ENCODE measurements at regions not wholly inside any gene's neighbourhood (a gene's known extent, or its start where the extent isn't known, plus 50 kb on each side); places are given as distances from the start of the nearest gene placed in this dataset.

DNA sequence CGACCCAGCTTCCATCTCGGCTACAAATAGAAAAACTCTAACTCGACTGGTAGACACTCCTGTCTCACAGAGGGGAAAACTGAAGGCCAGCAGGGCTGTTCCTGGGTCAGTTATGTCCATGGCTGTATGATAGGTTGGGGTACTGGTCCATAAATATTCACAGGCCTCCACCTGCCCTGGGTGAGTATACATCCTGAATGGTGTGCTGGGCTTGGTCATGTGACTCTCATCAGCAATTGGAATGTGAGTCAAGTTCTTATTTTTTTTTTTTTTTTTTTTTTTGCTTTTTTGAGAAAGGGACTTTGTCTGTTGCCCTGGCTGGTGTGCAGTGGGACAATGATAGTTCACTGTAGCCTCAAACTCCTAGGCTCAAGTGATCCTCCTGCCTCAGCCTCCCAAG, 58.3 kb upstream of the NEK6 start:
- Histone ChIP-seq H3K4me1 (ENCODE audit: low read depth) (no peaks in the 10 kb centered on the region), H3K9me3 (no peaks in the 10 kb centered on the region), H3K4me3 (no peak overlapping the region), H3K36me3 (ENCODE audit: low read depth) (no peaks in the 10 kb centered on the region)
- TF ChIP-seq, protein P1, sequence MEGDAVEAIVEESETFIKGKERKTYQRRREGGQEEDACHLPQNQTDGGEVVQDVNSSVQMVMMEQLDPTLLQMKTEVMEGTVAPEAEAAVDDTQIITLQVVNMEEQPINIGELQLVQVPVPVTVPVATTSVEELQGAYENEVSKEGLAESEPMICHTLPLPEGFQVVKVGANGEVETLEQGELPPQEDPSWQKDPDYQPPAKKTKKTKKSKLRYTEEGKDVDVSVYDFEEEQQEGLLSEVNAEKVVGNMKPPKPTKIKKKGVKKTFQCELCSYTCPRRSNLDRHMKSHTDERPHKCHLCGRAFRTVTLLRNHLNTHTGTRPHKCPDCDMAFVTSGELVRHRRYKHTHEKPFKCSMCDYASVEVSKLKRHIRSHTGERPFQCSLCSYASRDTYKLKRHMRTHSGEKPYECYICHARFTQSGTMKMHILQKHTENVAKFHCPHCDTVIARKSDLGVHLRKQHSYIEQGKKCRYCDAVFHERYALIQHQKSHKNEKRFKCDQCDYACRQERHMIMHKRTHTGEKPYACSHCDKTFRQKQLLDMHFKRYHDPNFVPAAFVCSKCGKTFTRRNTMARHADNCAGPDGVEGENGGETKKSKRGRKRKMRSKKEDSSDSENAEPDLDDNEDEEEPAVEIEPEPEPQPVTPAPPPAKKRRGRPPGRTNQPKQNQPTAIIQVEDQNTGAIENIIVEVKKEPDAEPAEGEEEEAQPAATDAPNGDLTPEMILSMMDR (IDR thresholded peaks at IDR 0.05) = no peak
- ATAC-seq = no peak
- no peak for DNase-seq
- intact Hi-C loops (cut with DNase I, micrococcal nuclease) = no loop called here

- peak; percentile 85 for ATAC-seq
- peak; percentile 50 to 82 (median 53) for DNase-seq
- Histone ChIP-seq H3K4me1 (ENCODE audit: low read depth) (no peaks in the 10 kb centered on the region), H3K36me3 (ENCODE audit: low read depth) (no peaks in the 10 kb centered on the region), H3K4me3 (no peak overlapping the region), H3K9me3 (no peaks in the 10 kb centered on the region)
- TF ChIP-seq, protein P1 (IDR thresholded peaks at IDR 0.05) = no peak
- intact Hi-C loops (cut with DNase I, micrococcal nuclease) = no loop called here
These were observed 55.2 kb upstream of the NEK6 start for GRCh38 chr9:124202447-124202971.

DNA sequence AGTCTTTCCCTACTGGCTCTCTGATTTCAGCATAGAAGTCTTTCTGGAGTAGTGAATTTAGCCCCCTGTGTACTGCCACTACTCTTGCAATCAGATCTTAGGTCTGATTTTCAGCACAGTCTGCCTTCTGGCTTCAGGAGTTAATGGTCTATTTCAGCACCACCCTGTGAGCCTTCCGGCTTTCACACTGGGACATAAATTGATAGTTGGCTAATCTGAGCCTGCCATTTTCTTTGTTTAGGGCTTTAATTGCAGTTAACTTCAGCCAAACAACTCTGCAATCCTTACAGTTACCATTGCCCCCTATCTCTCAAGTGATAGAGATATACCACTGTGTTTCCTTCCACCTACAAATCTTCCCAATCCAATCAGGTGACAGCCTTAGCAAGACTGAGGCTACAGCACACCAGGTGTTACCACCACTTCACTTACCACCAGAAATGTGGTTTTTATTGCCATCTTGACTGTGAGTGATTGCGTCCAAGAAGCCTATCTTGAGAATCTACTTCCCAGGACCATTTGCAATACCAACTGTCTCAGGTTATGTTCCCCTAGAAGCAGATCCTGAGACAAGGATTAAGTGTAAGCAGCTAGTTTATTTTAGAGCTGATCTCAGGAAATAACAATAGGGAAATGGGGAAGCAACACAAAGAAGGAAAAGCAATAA, 51.9 kb upstream of the NEK6 start:
- no peaks in the 10 kb centered on the region for H3K9me3 ChIP-seq
- no peaks in the 10 kb centered on the region for H3K36me3 ChIP-seq (ENCODE audit: low read depth)
- no peak overlapping the region for H3K4me3 ChIP-seq
- TF ChIP-seq, protein P1 (IDR thresholded peaks at IDR 0.05) = no peak
- DNase-seq = no peak
- no peaks in the 10 kb centered on the region for H3K4me1 ChIP-seq (ENCODE audit: low read depth)
- ATAC-seq = no peak
- intact Hi-C loops (cut with DNase I, micrococcal nuclease) = no loop called here

DNA sequence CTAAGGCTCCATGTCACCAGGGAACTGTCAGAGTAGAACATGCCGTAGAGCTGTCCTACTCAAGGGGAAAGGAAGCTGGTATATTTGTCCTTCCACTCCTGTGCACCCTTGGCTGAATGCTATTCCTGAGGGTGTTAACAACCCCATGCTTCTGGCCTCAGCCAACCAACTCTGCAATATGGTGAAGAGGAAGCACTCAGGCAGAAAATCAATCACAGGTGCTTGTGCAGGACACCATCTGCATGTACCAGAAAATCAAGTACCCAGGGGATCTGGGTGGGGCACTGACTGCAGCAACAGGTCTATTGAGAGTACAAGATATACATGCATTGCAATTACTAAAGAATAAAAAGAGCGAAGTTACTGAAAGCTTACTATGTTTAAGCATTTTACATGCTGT, 51.4 kb upstream of the NEK6 start:
- Histone ChIP-seq H3K4me1 (ENCODE audit: low read depth) (no peaks in the 10 kb centered on the region), H3K9me3 (no peaks in the 10 kb centered on the region), H3K4me3 (no peak overlapping the region), H3K36me3 (ENCODE audit: low read depth) (no peaks in the 10 kb centered on the region)
- TF ChIP-seq, protein P1 (IDR thresholded peaks at IDR 0.05) = no peak
- DNase-seq (no peak), ATAC-seq (peak; percentile 48)
- intact Hi-C loops (cut with DNase I, micrococcal nuclease) = no loop called here
